Ovary (tissue), 3 donors: ENCODE measurements at regions not wholly inside any gene's neighbourhood (a gene's known extent, or its start where the extent isn't known, plus 50 kb on each side); places are given as distances from the start of the nearest gene placed in this dataset.

ENCODE experiments used
- POLR2A ChIP-seq: fragments of 450-650 bp; IDR thresholded peaks from one replicate; pipeline ENCODE4 v1.6.1; 2017; ENCODE audit warnings: antibody characterized with exemption, mild to moderate bottlenecking, moderate library complexity
- TF ChIP-seq, protein P1 (sequence below), 3 donors: fragments of 450-650 bp in 2 of 3; fragments of 200-600 bp in 1 of 3; IDR thresholded peaks; one replicate each; pipeline versions ENCODE4 v1.5.1 to v1.8.0; 2016 to 2022; ENCODE audit warnings: antibody characterized with exemption in 3 of 3, mild to moderate bottlenecking in 1 of 3
- donor health status: DM: no; HTN: no; CAD: no.

DNA sequence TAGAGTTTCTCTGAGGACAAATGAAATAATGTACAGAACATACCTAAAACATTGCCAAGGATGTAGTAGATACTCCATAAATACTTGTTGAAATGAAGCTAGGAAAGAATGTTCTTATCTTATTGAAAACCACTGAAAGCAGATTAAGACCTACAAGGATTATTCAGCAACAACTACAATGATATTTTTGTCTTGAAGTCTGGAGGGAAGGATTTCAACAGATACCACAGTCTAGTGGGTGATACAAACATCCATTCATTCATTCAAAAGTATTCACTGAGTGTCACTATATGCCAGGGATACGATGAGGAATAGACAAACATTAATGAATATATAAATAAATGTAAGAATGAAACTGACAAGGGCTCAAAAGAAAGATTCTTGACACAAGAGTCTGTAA, 74.7 kb upstream of the THBS1 start:
- TF ChIP-seq, protein P1, sequence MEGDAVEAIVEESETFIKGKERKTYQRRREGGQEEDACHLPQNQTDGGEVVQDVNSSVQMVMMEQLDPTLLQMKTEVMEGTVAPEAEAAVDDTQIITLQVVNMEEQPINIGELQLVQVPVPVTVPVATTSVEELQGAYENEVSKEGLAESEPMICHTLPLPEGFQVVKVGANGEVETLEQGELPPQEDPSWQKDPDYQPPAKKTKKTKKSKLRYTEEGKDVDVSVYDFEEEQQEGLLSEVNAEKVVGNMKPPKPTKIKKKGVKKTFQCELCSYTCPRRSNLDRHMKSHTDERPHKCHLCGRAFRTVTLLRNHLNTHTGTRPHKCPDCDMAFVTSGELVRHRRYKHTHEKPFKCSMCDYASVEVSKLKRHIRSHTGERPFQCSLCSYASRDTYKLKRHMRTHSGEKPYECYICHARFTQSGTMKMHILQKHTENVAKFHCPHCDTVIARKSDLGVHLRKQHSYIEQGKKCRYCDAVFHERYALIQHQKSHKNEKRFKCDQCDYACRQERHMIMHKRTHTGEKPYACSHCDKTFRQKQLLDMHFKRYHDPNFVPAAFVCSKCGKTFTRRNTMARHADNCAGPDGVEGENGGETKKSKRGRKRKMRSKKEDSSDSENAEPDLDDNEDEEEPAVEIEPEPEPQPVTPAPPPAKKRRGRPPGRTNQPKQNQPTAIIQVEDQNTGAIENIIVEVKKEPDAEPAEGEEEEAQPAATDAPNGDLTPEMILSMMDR (IDR thresholded peaks at IDR 0.05), result no peak
- no peak for TF ChIP-seq POLR2A
